ENCODE measurements at regions not wholly inside any gene's neighbourhood (a gene's known extent, or its start where the extent isn't known, plus 50 kb on each side); places are given as distances from the start of the nearest gene placed in this dataset.

- peak in 1 of 2 experiments; percentile 47 for DNase-seq (ENCODE audit: low read depth in 1 of 2, low spot score in 2 of 2)
- Histone ChIP-seq H3K79me2 (ENCODE audit: control insufficient read depth in 1 of 2, insufficient read depth in 2 of 2, low read length in 2 of 2) (no peaks in the 10 kb centered on the region), H3K36me3 (ENCODE audit: control insufficient read depth in 2 of 4, insufficient read depth in 4 of 4, low read length in 3 of 4) (no peaks in the 10 kb centered on the region), H3K23me2 (ENCODE audit: low read depth, low read length) (0 out of 2 replicates have a peak, but pooled peaks cover 2% of the 10 kb centered on the region), H3K9me3 (ENCODE audit: insufficient read depth in 2 of 2, low read depth in 1 of 2, low read length in 1 of 2) (no peaks in the 10 kb centered on the region), H2BK12ac (ENCODE audit: low read depth, low read length) (peak overlapping the region; percentile 96), H3K27me3 (replicated peaks in 1 of 4; ENCODE audit: control insufficient read depth in 3 of 4, extremely low read depth in 1 of 4, insufficient read depth in 3 of 4, low read length in 3 of 4) (peaks cover 4 to 21% (median 16%) of the 10 kb centered on the region in 4 experiments), H4K20me1 (replicated peaks in 1 of 2; ENCODE audit: control insufficient read depth in 1 of 2, insufficient read depth in 2 of 2, low read length in 2 of 2) (no peaks in the 10 kb centered on the region), H3K14ac (ENCODE audit: insufficient read length) (no peak overlapping the region), H3K9ac (replicated peaks in 1 of 4; ENCODE audit: extremely low read depth in 1 of 4, low read depth in 3 of 4, low read length in 3 of 4) (no peak overlapping the region; a peak in 1 of 7 replicates), H2BK15ac (ENCODE audit: low read length) (0 out of 2 replicates have a peak overlapping the region, but pooled peaks have one; percentile 19), H3K79me1 (ENCODE audit: low read depth, low read length) (no peaks in the 10 kb centered on the region), H3K4me2 (ENCODE audit: insufficient read depth in 1 of 2, low read depth in 2 of 2, low read length in 2 of 2) (peak overlapping the region in 1 of 2 experiments; percentile 7; a peak in 1 of 4 replicates), H3K18ac (ENCODE audit: extremely low read depth, low read length) (no peak overlapping the region; the same call in 1 of the 2 replicates), H2BK20ac (ENCODE audit: low read length) (peak overlapping the region; percentile 25; the same call in 1 of the 2 replicates), H2AFZ (ENCODE audit: low read length) (peak overlapping the region; percentile 86), H4K8ac (ENCODE audit: extremely low read depth, insufficient read depth, low read length) (no peak overlapping the region), H3K27ac (ENCODE audit: low read depth, low read length) (no peak overlapping the region), H2BK120ac (replicated peaks; ENCODE audit: low read depth, low read length) (no peak overlapping the region), H3K23ac (ENCODE audit: insufficient read length) (no peak overlapping the region), H3K56ac (replicated peaks; ENCODE audit: insufficient read length, low read depth, low read length) (no peak overlapping the region), H2BK5ac (ENCODE audit: low read depth, low read length) (peak overlapping the region; percentile 8; the same call in 1 of the 2 replicates), H4K91ac (replicated peaks; ENCODE audit: insufficient read length, low read length) (no peak overlapping the region), H2AK5ac (ENCODE audit: low read depth, low read length) (no peak overlapping the region), H3K4me3 (ENCODE audit: extremely low read depth in 1 of 4, insufficient read depth in 2 of 4, low read depth in 3 of 4, low read length in 4 of 4) (no peak overlapping the region), H4K5ac (ENCODE audit: insufficient read length, low read depth, low read length) (no peak overlapping the region), H3K4ac (replicated peaks; ENCODE audit: insufficient read length, low read depth, low read length) (no peak overlapping the region), H3K4me1 (replicated peaks in 1 of 4; ENCODE audit: control insufficient read depth in 3 of 4, insufficient read depth in 4 of 4, low read length in 3 of 4) (peaks cover 2 to 13% (median 4%) of the 10 kb centered on the region in 4 experiments; a peak in 5 of 7 replicates)
- WGBS, 2 experiments (ENCODE audit: extremely low coverage in 1 of 2, insufficient coverage in 1 of 2, insufficient read length in 1 of 2, insufficient replicate concordance in 2 of 2, low coverage in 1 of 2, low lambda C conversion rate in 2 of 2, missing lambda C conversion rate in 1 of 2) = 81% methylated on average over 17 of the region's 17 CpGs; no CpG with 5 or more reads in 1 of the 2 experiments
- CTCF ChIA-PET (ENCODE audit: partially characterized antibody) = interaction anchor here (0.8 to 1.5 kb wide), 3 partner anchors 13 to 148 kb away, joined by 3 to 6 read pairs (median 4); no protein-coding TSS in a partner anchor
- FAIRE-seq = peak; percentile 39
- POLR2A ChIA-PET (ENCODE audit: partially characterized antibody) = no interaction called here
- no peak for TF ChIP-seq SP2 (IDR thresholded peaks at IDR 0.05; ENCODE audit: low read length)
- TF ChIP-seq MAX (IDR thresholded peaks at IDR 0.05) = no peak
- no peak for TF ChIP-seq EZH2 (IDR thresholded peaks at IDR 0.05; ENCODE audit: low read depth, low read length, severe bottlenecking)
- TF ChIP-seq SP4 (IDR thresholded peaks at IDR 0.05; ENCODE audit: low read length) = no peak
- no peak for TF ChIP-seq SIRT6 (IDR thresholded peaks at IDR 0.05; ENCODE audit: low read length)
- TF ChIP-seq RXRA (IDR thresholded peaks at IDR 0.05; ENCODE audit: insufficient read depth, low read depth, low read length) = no peak
- no peak for TF ChIP-seq NRF1 (IDR thresholded peaks at IDR 0.05; ENCODE audit: low read depth, low read length)
Observed at GRCh38 chr15:93235926-93236780, 147.1 kb upstream of the RGMA start.

Data from H1 (cell line).